SJSA1 (cell line): ENCODE measurements at regions not wholly inside any gene's neighbourhood (a gene's known extent, or its start where the extent isn't known, plus 50 kb on each side); places are given as distances from the start of the nearest gene placed in this dataset.
"Not testable (repeated sequence)": the region's sequence is repeated elsewhere in the genome, so short reads cannot be mapped to it uniquely, and the experiment has no call there.

Experiments used
- DNase-seq, 2 experiments: peaks; one replicate each; pipeline ENCODE4 v3.0.0-alpha.2; 2015 to 2020; ENCODE audit warnings: low spot score in 2 of 2, low read depth in 1 of 2
- H3K27ac ChIP-seq: fragments of 250-450 bp; sonication (Bioruptor Pico); 2 replicates; pipeline ENCODE4 v1.5.1; 2020; ENCODE audit warnings: mild to moderate bottlenecking, moderate library complexity
- H3K27me3 ChIP-seq: fragments of 250-450 bp; sonication (Bioruptor Pico); replicated peaks from 2 replicates; pipeline ENCODE4 v1.5.1; 2020; ENCODE audit warnings: mild to moderate bottlenecking, moderate library complexity
- H3K36me3 ChIP-seq: fragments of 250-450 bp; sonication (Bioruptor Pico); 2 replicates; pipeline ENCODE4 v1.5.1; 2020; ENCODE audit warnings: mild to moderate bottlenecking
- H3K4me1 ChIP-seq: fragments of 250-450 bp; sonication (Bioruptor Pico); replicated peaks from 2 replicates; pipeline ENCODE4 v1.6.1; 2021; ENCODE audit warnings: mild to moderate bottlenecking
- H3K4me3 ChIP-seq: fragments of 250-450 bp; sonication (Bioruptor Pico); 2 replicates; pipeline ENCODE4 v1.5.1; 2020; ENCODE audit warnings: mild to moderate bottlenecking
- H3K9me3 ChIP-seq: fragments of 250-450 bp; sonication (Bioruptor Pico); replicated peaks from 2 replicates; pipeline ENCODE4 v1.5.1; 2020; ENCODE audit warnings: mild to moderate bottlenecking

- H3K4me3 ChIP-seq, H3K9me3 ChIP-seq, H3K36me3 ChIP-seq, H3K4me1 ChIP-seq, H3K27me3 ChIP-seq, DNase-seq, H3K27ac ChIP-seq: not testable (repeated sequence)
These were observed 142.0 kb downstream of the SYT15 start for GRCh38 chr10:46720811-46721518.

- H3K36me3 ChIP-seq, H3K27me3 ChIP-seq, H3K27ac ChIP-seq, H3K9me3 ChIP-seq, H3K4me1 ChIP-seq, H3K4me3 ChIP-seq, DNase-seq: not testable (repeated sequence)
These were observed 145.3 kb downstream of the SYT15 start for GRCh38 chr10:46724258-46724657.

- not testable (repeated sequence) for H3K36me3 ChIP-seq, H3K4me3 ChIP-seq, H3K9me3 ChIP-seq, H3K4me1 ChIP-seq, H3K27ac ChIP-seq, DNase-seq, H3K27me3 ChIP-seq
These were observed 149.4 kb downstream of the SYT15 start for GRCh38 chr10:46728359-46728758.

- not testable (repeated sequence) for H3K36me3 ChIP-seq, DNase-seq, H3K27me3 ChIP-seq, H3K9me3 ChIP-seq, H3K27ac ChIP-seq, H3K4me3 ChIP-seq, H3K4me1 ChIP-seq
These were observed 151.8 kb downstream of the SYT15 start for GRCh38 chr10:46730729-46731128.

GRCh38 chr10:46733635-46734261 is 154.8 kb downstream of the SYT15 start:
- not testable (repeated sequence) for DNase-seq, H3K4me3 ChIP-seq, H3K27ac ChIP-seq, H3K4me1 ChIP-seq, H3K27me3 ChIP-seq, H3K36me3 ChIP-seq, H3K9me3 ChIP-seq

- not testable (repeated sequence) for H3K4me3 ChIP-seq, DNase-seq, H3K9me3 ChIP-seq, H3K27ac ChIP-seq, H3K36me3 ChIP-seq, H3K4me1 ChIP-seq, H3K27me3 ChIP-seq
These were observed 155.3 kb downstream of the SYT15 start for GRCh38 chr10:46734262-46734642.

- DNase-seq, H3K4me1 ChIP-seq, H3K27me3 ChIP-seq, H3K9me3 ChIP-seq, H3K4me3 ChIP-seq, H3K27ac ChIP-seq, H3K36me3 ChIP-seq: not testable (repeated sequence)
These were observed 161.0 kb downstream of the SYT15 start for GRCh38 chr10:46739919-46740318.

GRCh38 chr10:46740368-46740767 is 161.4 kb downstream of the SYT15 start:
- H3K27ac ChIP-seq, DNase-seq, H3K9me3 ChIP-seq, H3K4me1 ChIP-seq, H3K36me3 ChIP-seq, H3K27me3 ChIP-seq, H3K4me3 ChIP-seq: not testable (repeated sequence)

GRCh38 chr10:46749003-46749402 is 162.2 kb upstream of the PTPN20 start:
- not testable (repeated sequence) for H3K36me3 ChIP-seq, H3K9me3 ChIP-seq, H3K27ac ChIP-seq, DNase-seq, H3K4me1 ChIP-seq, H3K4me3 ChIP-seq, H3K27me3 ChIP-seq

GRCh38 chr10:46749470-46749869 is 161.8 kb upstream of the PTPN20 start:
- H3K27ac ChIP-seq: not testable (repeated sequence)

GRCh38 chr10:46753763-46754162 is 157.5 kb upstream of the PTPN20 start:
- H3K27me3 ChIP-seq, H3K4me1 ChIP-seq, H3K27ac ChIP-seq, H3K4me3 ChIP-seq, DNase-seq, H3K36me3 ChIP-seq, H3K9me3 ChIP-seq: not testable (repeated sequence)

More at GRCh38 chr10:46749470-46749869, 161.8 kb upstream of the PTPN20 start:
- H3K9me3 ChIP-seq, H3K4me3 ChIP-seq, H3K36me3 ChIP-seq, H3K27me3 ChIP-seq, H3K4me1 ChIP-seq, DNase-seq: not testable (repeated sequence)

- not testable (repeated sequence) for DNase-seq, H3K27me3 ChIP-seq
These were observed 149.8 kb upstream of the PTPN20 start for GRCh38 chr10:46761471-46761870.

GRCh38 chr10:46768515-46769291 is 142.5 kb upstream of the PTPN20 start:
- not testable (repeated sequence) for H3K36me3 ChIP-seq, H3K27ac ChIP-seq, H3K27me3 ChIP-seq, H3K4me3 ChIP-seq, H3K9me3 ChIP-seq, DNase-seq, H3K4me1 ChIP-seq

More at GRCh38 chr10:46761471-46761870, 149.8 kb upstream of the PTPN20 start:
- H3K36me3 ChIP-seq, H3K4me3 ChIP-seq, H3K27ac ChIP-seq, H3K9me3 ChIP-seq, H3K4me1 ChIP-seq: not testable (repeated sequence)

- not testable (repeated sequence) for H3K36me3 ChIP-seq, H3K4me3 ChIP-seq, H3K27me3 ChIP-seq, H3K4me1 ChIP-seq, H3K27ac ChIP-seq, DNase-seq, H3K9me3 ChIP-seq
These were observed 137.9 kb upstream of the PTPN20 start for GRCh38 chr10:46773178-46773896.
